ENCODE measurements at regions not wholly inside any gene's neighbourhood (a gene's known extent, or its start where the extent isn't known, plus 50 kb on each side); places are given as distances from the start of the nearest gene placed in this dataset.

DNA sequence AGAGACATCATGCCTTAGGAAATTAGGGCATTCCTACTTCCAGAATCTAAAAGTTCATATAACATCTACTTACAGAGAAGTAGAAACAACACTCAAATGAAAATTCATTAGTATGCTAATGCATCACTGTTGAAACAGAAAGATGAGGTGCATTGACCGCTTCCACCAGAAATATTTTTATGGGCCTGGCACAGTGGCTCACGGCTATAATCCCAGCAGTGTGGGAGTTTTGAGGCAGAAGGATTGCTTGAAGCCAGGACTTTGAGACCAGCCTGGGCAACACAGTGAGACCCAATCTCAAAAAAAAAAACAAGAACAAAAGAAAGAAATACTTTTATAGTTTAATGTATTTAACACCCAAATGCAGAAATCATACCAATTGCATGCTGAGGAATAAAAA is 220.9 kb downstream of the SKIDA1 start:
- H3K36me3 ChIP-seq (ENCODE audit: control insufficient read depth in 2 of 2, extremely low read depth in 1 of 2, insufficient read depth in 2 of 2, low read length in 2 of 2), result no peaks in the 10 kb centered on the region
- no peaks in the 10 kb centered on the region for H4K20me1 ChIP-seq (ENCODE audit: control insufficient read depth, extremely low read depth, insufficient read depth, low read length)
- no peak overlapping the region for H3K4me2 ChIP-seq (ENCODE audit: control insufficient read depth, extremely low read depth, insufficient read depth, low read depth, low read length)
- H3K9ac ChIP-seq (ENCODE audit: control insufficient read depth, extremely low read depth, insufficient read depth, low read length), result no peak overlapping the region
- no peak for FAIRE-seq
- no peak for DNase-seq (ENCODE audit: low read depth, low spot score)
- H3K4me1 ChIP-seq (ENCODE audit: control insufficient read depth, extremely low read depth, insufficient read depth, low read length), result no peaks in the 10 kb centered on the region
- H3K79me2 ChIP-seq (ENCODE audit: control insufficient read depth, insufficient read depth, low read length), result no peaks in the 10 kb centered on the region
- H3K9me3 ChIP-seq (ENCODE audit: control insufficient read depth, low read depth, low read length), result no peaks in the 10 kb centered on the region
- dilution Hi-C loops (cut with MboI; ENCODE audit: extremely low pct_ligation_motif_present, low sequenced_read_pairs), result no loop called here
- H3K27ac ChIP-seq (ENCODE audit: control insufficient read depth, insufficient read depth, low read length), result no peak overlapping the region
- no peak overlapping the region for H2AFZ ChIP-seq (ENCODE audit: control insufficient read depth, low read length)
- no peak for TF ChIP-seq EZH2 (IDR thresholded peaks at IDR 0.05; ENCODE audit: low read length)
- TF ChIP-seq, protein P1, sequence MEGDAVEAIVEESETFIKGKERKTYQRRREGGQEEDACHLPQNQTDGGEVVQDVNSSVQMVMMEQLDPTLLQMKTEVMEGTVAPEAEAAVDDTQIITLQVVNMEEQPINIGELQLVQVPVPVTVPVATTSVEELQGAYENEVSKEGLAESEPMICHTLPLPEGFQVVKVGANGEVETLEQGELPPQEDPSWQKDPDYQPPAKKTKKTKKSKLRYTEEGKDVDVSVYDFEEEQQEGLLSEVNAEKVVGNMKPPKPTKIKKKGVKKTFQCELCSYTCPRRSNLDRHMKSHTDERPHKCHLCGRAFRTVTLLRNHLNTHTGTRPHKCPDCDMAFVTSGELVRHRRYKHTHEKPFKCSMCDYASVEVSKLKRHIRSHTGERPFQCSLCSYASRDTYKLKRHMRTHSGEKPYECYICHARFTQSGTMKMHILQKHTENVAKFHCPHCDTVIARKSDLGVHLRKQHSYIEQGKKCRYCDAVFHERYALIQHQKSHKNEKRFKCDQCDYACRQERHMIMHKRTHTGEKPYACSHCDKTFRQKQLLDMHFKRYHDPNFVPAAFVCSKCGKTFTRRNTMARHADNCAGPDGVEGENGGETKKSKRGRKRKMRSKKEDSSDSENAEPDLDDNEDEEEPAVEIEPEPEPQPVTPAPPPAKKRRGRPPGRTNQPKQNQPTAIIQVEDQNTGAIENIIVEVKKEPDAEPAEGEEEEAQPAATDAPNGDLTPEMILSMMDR (optimal IDR thresholded peaks at IDR 0.05 in 1 of 3, IDR thresholded peaks at IDR 0.05 in 1 of 3, conservative IDR thresholded peaks at IDR 0.05 in 1 of 3; ENCODE audit: extremely low read depth in 1 of 3, insufficient read depth in 2 of 3, low read length in 3 of 3), result no peak
- no peaks in the 10 kb centered on the region for H3K27me3 ChIP-seq (ENCODE audit: control insufficient read depth, extremely low read depth, insufficient read depth, low read length)
- no peaks in the 10 kb centered on the region for H3K9me1 ChIP-seq (ENCODE audit: control insufficient read depth, extremely low read depth, insufficient read depth, low read length)
- no peak overlapping the region for H3K4me3 ChIP-seq (ENCODE audit: control insufficient read depth in 2 of 3, extremely low read depth in 1 of 3, insufficient read depth in 2 of 3, low read depth in 1 of 3, low read length in 3 of 3)

GRCh38 chr10:21304198-21304597 is 221.3 kb downstream of the SKIDA1 start:
- Histone ChIP-seq H3K9ac (ENCODE audit: control insufficient read depth, extremely low read depth, insufficient read depth, low read length) (no peak overlapping the region), H3K9me1 (ENCODE audit: control insufficient read depth, extremely low read depth, insufficient read depth, low read length) (no peaks in the 10 kb centered on the region), H3K4me1 (ENCODE audit: control insufficient read depth, extremely low read depth, insufficient read depth, low read length) (no peaks in the 10 kb centered on the region), H3K4me2 (ENCODE audit: control insufficient read depth, extremely low read depth, insufficient read depth, low read depth, low read length) (no peak overlapping the region), H3K9me3 (ENCODE audit: control insufficient read depth, low read depth, low read length) (no peaks in the 10 kb centered on the region), H3K4me3 (ENCODE audit: control insufficient read depth in 2 of 3, extremely low read depth in 1 of 3, insufficient read depth in 2 of 3, low read depth in 1 of 3, low read length in 3 of 3) (no peak overlapping the region), H4K20me1 (ENCODE audit: control insufficient read depth, extremely low read depth, insufficient read depth, low read length) (no peaks in the 10 kb centered on the region), H3K36me3 (ENCODE audit: control insufficient read depth in 2 of 2, extremely low read depth in 1 of 2, insufficient read depth in 2 of 2, low read length in 2 of 2) (no peaks in the 10 kb centered on the region), H2AFZ (ENCODE audit: control insufficient read depth, low read length) (no peak overlapping the region), H3K27me3 (ENCODE audit: control insufficient read depth, extremely low read depth, insufficient read depth, low read length) (no peaks in the 10 kb centered on the region), H3K27ac (ENCODE audit: control insufficient read depth, insufficient read depth, low read length) (no peak overlapping the region), H3K79me2 (ENCODE audit: control insufficient read depth, insufficient read depth, low read length) (no peaks in the 10 kb centered on the region)
- TF ChIP-seq EZH2 (IDR thresholded peaks at IDR 0.05; ENCODE audit: low read length), result no peak
- TF ChIP-seq, protein P1 (optimal IDR thresholded peaks at IDR 0.05 in 1 of 3, IDR thresholded peaks at IDR 0.05 in 1 of 3, conservative IDR thresholded peaks at IDR 0.05 in 1 of 3; ENCODE audit: extremely low read depth in 1 of 3, insufficient read depth in 2 of 3, low read length in 3 of 3), result no peak
- FAIRE-seq, result no peak
- dilution Hi-C loops (cut with MboI; ENCODE audit: extremely low pct_ligation_motif_present, low sequenced_read_pairs), result no loop called here
- DNase-seq (ENCODE audit: low read depth, low spot score), result no peak

All from keratinocyte (primary cell).